ENCODE measurements at regions not wholly inside any gene's neighbourhood (a gene's known extent, or its start where the extent isn't known, plus 50 kb on each side); places are given as distances from the start of the nearest gene placed in this dataset.

GRCh38 chr15:53288542-53288941 lies 470.9 kb downstream of the WDR72 start (continued):
- TF ChIP-seq RUNX1 (IDR thresholded peaks at IDR 0.05; ENCODE audit: low read depth): no peak
- TF ChIP-seq ZBTB17 (CRISPR knock-in tag; IDR thresholded peaks at IDR 0.05): no peak
- no peak for TF ChIP-seq MTA1 (IDR thresholded peaks at IDR 0.05; ENCODE audit: borderline replicate concordance)
- no peak for TF ChIP-seq RBM39 (optimal IDR thresholded peaks at IDR 0.05; ENCODE audit: low read depth, low read length)

- no peaks in the 10 kb centered on the region for H3K9me1 ChIP-seq (ENCODE audit: control insufficient read depth, insufficient read depth, low read length)
- 0% methylated on average over 3 of the region's 4 CpGs for WGBS (ENCODE audit: insufficient coverage, low coverage, missing lambda C conversion rate)
- no peaks in the 10 kb centered on the region for H3K36me3 ChIP-seq (ENCODE audit: control insufficient read depth, insufficient read depth, low read length)
- no peaks in the 10 kb centered on the region for H3K4me1 ChIP-seq (replicated peaks in 1 of 2; ENCODE audit: control insufficient read depth in 2 of 2, insufficient read depth in 2 of 2, low read length in 2 of 2)
- ChIA-PET CTCF (ENCODE audit: low intra/inter-chr PET ratio) (no interaction called here), POLR2A (no interaction called here)
- in situ Hi-C loops (cut with MboI): no loop called here
- H3K79me2 ChIP-seq (ENCODE audit: control insufficient read depth, insufficient read depth, low read length): no peaks in the 10 kb centered on the region
- DNase-seq (ENCODE audit: extremely low read depth in 1 of 4, low spot score in 3 of 4): no peak
- H4K20me1 ChIP-seq (replicated peaks; ENCODE audit: control insufficient read depth, insufficient read depth, low read length): no peaks in the 10 kb centered on the region
- H3K9ac ChIP-seq (ENCODE audit: insufficient read depth in 1 of 2, low read depth in 2 of 2, low read length in 2 of 2): no peak overlapping the region
- ATAC-seq: no peak
- H3K27ac ChIP-seq (ENCODE audit: extremely low read depth, low read depth, low read length): no peak overlapping the region
- H3K9me3 ChIP-seq (replicated peaks; ENCODE audit: control insufficient read depth, insufficient read depth, low read depth, low read length): no peaks in the 10 kb centered on the region; the same call in 1 of the 2 replicates
- no peak for TF ChIP-seq IFI16 (CRISPR knock-in tag; IDR thresholded peaks at IDR 0.05)
- TF ChIP-seq U2AF1 (optimal IDR thresholded peaks at IDR 0.05; ENCODE audit: low read depth, low read length): no peak
- TF ChIP-seq MCM2 (IDR thresholded peaks at IDR 0.05; ENCODE audit: low read depth): no peak
- TF ChIP-seq ZNF444 (CRISPR knock-in tag; IDR thresholded peaks at IDR 0.05): no peak
- no peak for TF ChIP-seq ZNF76 (CRISPR knock-in tag; IDR thresholded peaks at IDR 0.05; ENCODE audit: borderline replicate concordance)
- no peak for TF ChIP-seq ZFP36 (IDR thresholded peaks at IDR 0.05; ENCODE audit: low read depth, low read length, partially characterized antibody)
- TF ChIP-seq HMGXB4 (CRISPR knock-in tag; IDR thresholded peaks at IDR 0.05): no peak
- no peak for TF ChIP-seq STAT5A (IDR thresholded peaks at IDR 0.05; ENCODE audit: borderline replicate concordance, low read length)
- TF ChIP-seq FOXK1 (CRISPR knock-in tag; IDR thresholded peaks at IDR 0.05; ENCODE audit: borderline replicate concordance): no peak
- no peak for TF ChIP-seq HBP1 (CRISPR knock-in tag; IDR thresholded peaks at IDR 0.05)
- TF ChIP-seq BDP1 (IDR thresholded peaks at IDR 0.05; ENCODE audit: insufficient read depth, insufficient read length): no peak
- no peak for TF ChIP-seq ZEB2 (IDR thresholded peaks at IDR 0.05)
- H3K4me3 ChIP-seq: no peak overlapping the region
- H2AFZ ChIP-seq (ENCODE audit: low read depth, low read length): no peak overlapping the region
- H3K4me2 ChIP-seq (ENCODE audit: insufficient read depth, low read length): no peak overlapping the region
- no TSS peak for BruUV-seq (replicated peaks)
- H3K27me3 ChIP-seq (ENCODE audit: control insufficient read depth in 2 of 2, insufficient read depth in 2 of 2, low read length in 2 of 2): no peaks in the 10 kb centered on the region
- intact Hi-C loops (cut with micrococcal nuclease): no loop called here
- FAIRE-seq: no peak
These were observed 484.5 kb upstream of the ONECUT1 start for GRCh38 chr15:53274630-53275029.
